ENCODE measurements at regions not wholly inside any gene's neighbourhood (a gene's known extent, or its start where the extent isn't known, plus 50 kb on each side); places are given as distances from the start of the nearest gene placed in this dataset.

- CTCF ChIA-PET: no interaction called here
- no peak for TF ChIP-seq POLR2AphosphoS5 (IDR thresholded peaks at IDR 0.05; ENCODE audit: low read depth, low read length)
- no peak for TF ChIP-seq SIN3A (IDR thresholded peaks at IDR 0.05; ENCODE audit: borderline replicate concordance, insufficient read depth, low read depth, low read length)
- no peak for TF ChIP-seq CTCF (IDR thresholded peaks at IDR 0.05)
- no peak for TF ChIP-seq TCF7L2 (IDR thresholded peaks at IDR 0.05; ENCODE audit: low read depth, low read length)
- TF ChIP-seq REST (IDR thresholded peaks at IDR 0.05; ENCODE audit: insufficient read depth in 1 of 2, low read depth in 2 of 2, low read length in 1 of 2): no peak
- POLR2A ChIA-PET: no interaction called here
- in situ Hi-C loops (cut with HindIII; ENCODE audit: low pct_unique_long_range_greater_than_20kb, low sequenced_read_pairs) (no loop called here), intact Hi-C loops (cut with micrococcal nuclease; ENCODE audit: unreplicated experiment) (no loop called here)
- Histone ChIP-seq H3K27me3 (ENCODE audit: control insufficient read depth, insufficient read depth, low read length) (no peaks in the 10 kb centered on the region), H3K4me3 (ENCODE audit: low read depth in 2 of 2, low read length in 2 of 2) (no peak overlapping the region), H3K27ac (ENCODE audit: low read length) (no peak overlapping the region), H3K9me3 (ENCODE audit: control insufficient read depth, insufficient read depth, low read depth, low read length) (no peaks in the 10 kb centered on the region), H3K36me3 (ENCODE audit: control insufficient read depth, insufficient read depth, low read length) (no peaks in the 10 kb centered on the region), H3K4me1 (ENCODE audit: control insufficient read depth, insufficient read depth, low read length) (no peaks in the 10 kb centered on the region)
- DNase-seq (ENCODE audit: low read depth, low spot score) (no peak), ATAC-seq (no peak)
- no TSS peak for BruUV-seq (replicated peaks)
Observed at GRCh38 chr2:139386401-139386800, 606.2 kb upstream of the NXPH2 start.

- no peaks in the 10 kb centered on the region for H3K36me3 ChIP-seq (ENCODE audit: control insufficient read depth, insufficient read depth, low read length)
- ChIA-PET POLR2A (no interaction called here), CTCF (no interaction called here)
- no TSS peak for BruUV-seq (replicated peaks)
- H3K27me3 ChIP-seq (ENCODE audit: control insufficient read depth, insufficient read depth, low read length): no peaks in the 10 kb centered on the region
- intact Hi-C loops (cut with micrococcal nuclease; ENCODE audit: unreplicated experiment) (no loop called here), in situ Hi-C loops (cut with HindIII; ENCODE audit: low pct_unique_long_range_greater_than_20kb, low sequenced_read_pairs) (no loop called here)
- no peaks in the 10 kb centered on the region for H3K4me1 ChIP-seq (ENCODE audit: control insufficient read depth, insufficient read depth, low read length)
- ATAC-seq (no peak), DNase-seq (ENCODE audit: low read depth, low spot score) (no peak)
- H3K4me3 ChIP-seq (ENCODE audit: low read depth in 2 of 2, low read length in 2 of 2): no peak overlapping the region
- no peak overlapping the region for H3K27ac ChIP-seq (ENCODE audit: low read length)
- H3K9me3 ChIP-seq (ENCODE audit: control insufficient read depth, insufficient read depth, low read depth, low read length): no peaks in the 10 kb centered on the region
- TF ChIP-seq POLR2AphosphoS5 (IDR thresholded peaks at IDR 0.05; ENCODE audit: low read depth, low read length): no peak
Observed at GRCh38 chr2:139383532-139383931, 603.3 kb upstream of the NXPH2 start.

- POLR2A ChIA-PET: no interaction called here
- no peak overlapping the region for H3K27ac ChIP-seq (ENCODE audit: low read length)
- in situ Hi-C loops (cut with HindIII; ENCODE audit: low pct_unique_long_range_greater_than_20kb, low sequenced_read_pairs): no loop called here
- no peak for TF ChIP-seq REST (IDR thresholded peaks at IDR 0.05; ENCODE audit: insufficient read depth in 1 of 2, low read depth in 2 of 2, low read length in 1 of 2)
- TF ChIP-seq TCF7L2 (IDR thresholded peaks at IDR 0.05; ENCODE audit: low read depth, low read length): no peak
- no peak for TF ChIP-seq POLR2AphosphoS5 (IDR thresholded peaks at IDR 0.05; ENCODE audit: low read depth, low read length)
- BruUV-seq (replicated peaks): no TSS peak
- no peaks in the 10 kb centered on the region for H3K27me3 ChIP-seq (ENCODE audit: control insufficient read depth, insufficient read depth, low read length)
- H3K9me3 ChIP-seq (ENCODE audit: control insufficient read depth, insufficient read depth, low read depth, low read length): peaks cover 3% of the 10 kb centered on the region; the same call in 1 of the 2 replicates
- no peaks in the 10 kb centered on the region for H3K36me3 ChIP-seq (ENCODE audit: control insufficient read depth, insufficient read depth, low read length)
- no peaks in the 10 kb centered on the region for H3K4me1 ChIP-seq (ENCODE audit: control insufficient read depth, insufficient read depth, low read length)
- CTCF ChIA-PET: no interaction called here
- no peak for ATAC-seq
- intact Hi-C loops (cut with micrococcal nuclease; ENCODE audit: unreplicated experiment): no loop called here
- H3K4me3 ChIP-seq (ENCODE audit: low read depth in 2 of 2, low read length in 2 of 2): no peak overlapping the region
- DNase-seq (ENCODE audit: low read depth, low spot score): no peak
Observed at GRCh38 chr2:139380051-139380450, 599.9 kb upstream of the NXPH2 start.
